ENCODE measurements at regions not wholly inside any gene's neighbourhood (a gene's known extent, or its start where the extent isn't known, plus 50 kb on each side); places are given as distances from the start of the nearest gene placed in this dataset.

DNA sequence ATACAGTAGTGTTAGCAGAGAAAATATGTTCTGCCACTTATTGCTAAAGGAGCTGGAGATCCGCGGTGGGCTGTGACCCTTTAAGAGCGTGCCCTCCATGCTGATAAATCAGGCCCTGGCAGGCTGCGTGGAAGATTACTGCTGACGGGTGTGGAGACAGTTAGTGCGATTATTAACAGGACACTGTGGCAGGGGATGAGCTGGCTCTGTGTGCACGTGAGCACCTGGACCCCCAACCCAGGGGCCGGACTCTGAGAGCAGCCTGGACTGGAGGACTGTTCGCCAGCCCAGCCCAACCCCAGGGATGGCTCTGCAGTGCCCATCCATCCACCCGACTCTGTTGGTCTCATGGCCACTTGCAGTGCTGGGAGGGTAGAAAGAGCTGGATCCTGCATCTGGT lies 162.0 kb downstream of the MELK start:
- Histone ChIP-seq H2BK15ac (ENCODE audit: low read length) (no peak overlapping the region), H3K4me2 (ENCODE audit: insufficient read depth, low read length, poor library complexity, severe bottlenecking) (no peak overlapping the region), H2BK5ac (ENCODE audit: low read length) (no peak overlapping the region), H3K79me1 (ENCODE audit: low read depth, low read length) (no peaks in the 10 kb centered on the region), H2AK5ac (ENCODE audit: low read depth, low read length) (no peak overlapping the region), H2AFZ (ENCODE audit: low read length) (no peak overlapping the region), H3K27me3 (ENCODE audit: control insufficient read depth in 3 of 3, insufficient read depth in 3 of 3, low read depth in 1 of 3, low read length in 3 of 3) (peaks cover 0 to 31% (median 0%) of the 10 kb centered on the region in 3 experiments), H3K23ac (ENCODE audit: low read depth, low read length, poor library complexity) (no peak overlapping the region), H3K18ac (ENCODE audit: low read length) (no peak overlapping the region), H3K27ac (replicated peaks; ENCODE audit: low read length) (no peak overlapping the region), H3K4me1 (ENCODE audit: control insufficient read depth in 2 of 2, insufficient read depth in 1 of 2, low read depth in 1 of 2, low read length in 2 of 2) (peaks cover 0 to 2% of the 10 kb centered on the region in 2 donors), H3K36me3 (replicated peaks in 1 of 2; ENCODE audit: control insufficient read depth in 2 of 2, insufficient read depth in 2 of 2, low read length in 2 of 2) (no peaks in the 10 kb centered on the region), H3K9me3 (replicated peaks in 1 of 2; ENCODE audit: control insufficient read depth in 2 of 2, insufficient read depth in 1 of 2, low read depth in 1 of 2, low read length in 2 of 2) (no peaks in the 10 kb centered on the region), H3K14ac (ENCODE audit: low read length) (no peak overlapping the region), H2BK120ac (ENCODE audit: low read depth, low read length) (no peak overlapping the region), H4K8ac (ENCODE audit: low read depth, low read length) (no peak overlapping the region), H3K4ac (ENCODE audit: low read length) (no peak overlapping the region), H2BK12ac (ENCODE audit: low read length) (no peak overlapping the region), H3K9ac (ENCODE audit: low read depth, low read length, poor library complexity) (no peak overlapping the region), H3K4me3 (ENCODE audit: low read length in 2 of 2) (no peak overlapping the region), H4K91ac (ENCODE audit: low read depth, low read length, poor library complexity) (no peak overlapping the region)
- WGBS, 2 donors (ENCODE audit: extremely low coverage in 2 of 2, insufficient read length in 2 of 2, insufficient replicate concordance in 1 of 2): no CpG with 5 or more reads among the region's 10 CpGs
- no peak for DNase-seq (ENCODE audit: low spot score)

DNA sequence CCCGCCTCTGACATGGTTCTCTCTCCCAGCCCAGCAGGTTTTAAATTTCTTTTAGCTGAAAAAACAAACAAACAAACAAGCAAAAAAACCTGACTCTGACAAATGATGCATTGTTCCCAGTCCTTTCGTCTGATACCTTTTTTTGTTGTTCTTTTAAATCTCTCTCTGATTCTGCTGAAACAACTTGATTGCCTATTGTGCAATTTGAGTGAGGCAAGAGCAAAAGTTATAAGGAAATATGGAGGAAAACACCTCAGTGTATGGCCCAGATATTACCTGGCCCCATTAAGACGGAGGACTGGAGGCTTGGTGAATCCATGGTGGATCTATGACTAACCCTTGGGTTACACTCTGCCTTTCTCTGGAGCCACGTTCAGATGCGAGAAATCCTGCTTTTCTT lies 164.0 kb downstream of the MELK start:
- no peak overlapping the region for H2AFZ ChIP-seq (ENCODE audit: low read length)
- H3K27me3 ChIP-seq (ENCODE audit: control insufficient read depth in 3 of 3, insufficient read depth in 3 of 3, low read depth in 1 of 3, low read length in 3 of 3): peaks cover 0 to 48% (median 2%) of the 10 kb centered on the region in 3 experiments
- H2BK120ac ChIP-seq (ENCODE audit: low read depth, low read length): no peak overlapping the region
- no peak overlapping the region for H3K4me3 ChIP-seq (ENCODE audit: low read length in 2 of 2)
- no peaks in the 10 kb centered on the region for H3K79me1 ChIP-seq (ENCODE audit: low read depth, low read length)
- WGBS, 2 donors (ENCODE audit: extremely low coverage in 2 of 2, insufficient read length in 2 of 2, insufficient replicate concordance in 1 of 2): no CpG with 5 or more reads among the region's 5 CpGs
- no peak overlapping the region for H4K8ac ChIP-seq (ENCODE audit: low read depth, low read length)
- no peak overlapping the region for H3K14ac ChIP-seq (ENCODE audit: low read length)
- no peak overlapping the region for H2BK12ac ChIP-seq (ENCODE audit: low read length)
- H4K91ac ChIP-seq (ENCODE audit: low read depth, low read length, poor library complexity): no peak overlapping the region
- no peaks in the 10 kb centered on the region for H3K36me3 ChIP-seq (replicated peaks in 1 of 2; ENCODE audit: control insufficient read depth in 2 of 2, insufficient read depth in 2 of 2, low read length in 2 of 2)
- H3K9ac ChIP-seq (ENCODE audit: low read depth, low read length, poor library complexity): no peak overlapping the region
- no peaks in the 10 kb centered on the region for H3K9me3 ChIP-seq (replicated peaks in 1 of 2; ENCODE audit: control insufficient read depth in 2 of 2, insufficient read depth in 1 of 2, low read depth in 1 of 2, low read length in 2 of 2)
- H3K4ac ChIP-seq (ENCODE audit: low read length): no peak overlapping the region
- peaks cover 0 to 2% of the 10 kb centered on the region in 2 donors for H3K4me1 ChIP-seq (ENCODE audit: control insufficient read depth in 2 of 2, insufficient read depth in 1 of 2, low read depth in 1 of 2, low read length in 2 of 2)
- H3K18ac ChIP-seq (ENCODE audit: low read length): no peak overlapping the region
- no peak overlapping the region for H2BK15ac ChIP-seq (ENCODE audit: low read length)
- no peak overlapping the region for H3K23ac ChIP-seq (ENCODE audit: low read depth, low read length, poor library complexity)
- no peak overlapping the region for H2AK5ac ChIP-seq (ENCODE audit: low read depth, low read length)
- no peak overlapping the region for H2BK5ac ChIP-seq (ENCODE audit: low read length)
- no peak overlapping the region for H3K27ac ChIP-seq (replicated peaks; ENCODE audit: low read length)
- H3K4me2 ChIP-seq (ENCODE audit: insufficient read depth, low read length, poor library complexity, severe bottlenecking): no peak overlapping the region
- no peak for DNase-seq (ENCODE audit: low spot score)

- H3K9me3 ChIP-seq (replicated peaks in 1 of 2; ENCODE audit: control insufficient read depth in 2 of 2, insufficient read depth in 1 of 2, low read depth in 1 of 2, low read length in 2 of 2): no peaks in the 10 kb centered on the region
- no peak overlapping the region for H2BK5ac ChIP-seq (ENCODE audit: low read length)
- no peak overlapping the region for H3K18ac ChIP-seq (ENCODE audit: low read length)
- H2AFZ ChIP-seq (ENCODE audit: low read length): no peak overlapping the region
- no peak overlapping the region for H3K4me2 ChIP-seq (ENCODE audit: insufficient read depth, low read length, poor library complexity, severe bottlenecking)
- H3K27ac ChIP-seq (replicated peaks; ENCODE audit: low read length): no peak overlapping the region
- no peaks in the 10 kb centered on the region for H3K36me3 ChIP-seq (replicated peaks in 1 of 2; ENCODE audit: control insufficient read depth in 2 of 2, insufficient read depth in 2 of 2, low read length in 2 of 2)
- H3K4me3 ChIP-seq (ENCODE audit: low read length in 2 of 2): no peak overlapping the region
- no peak overlapping the region for H3K4ac ChIP-seq (ENCODE audit: low read length)
- H3K14ac ChIP-seq (ENCODE audit: low read length): no peak overlapping the region
- no peak overlapping the region for H2AK5ac ChIP-seq (ENCODE audit: low read depth, low read length)
- no peak overlapping the region for H3K23ac ChIP-seq (ENCODE audit: low read depth, low read length, poor library complexity)
- H3K27me3 ChIP-seq (ENCODE audit: control insufficient read depth in 3 of 3, insufficient read depth in 3 of 3, low read depth in 1 of 3, low read length in 3 of 3): peaks cover 0 to 60% (median 2%) of the 10 kb centered on the region in 3 experiments
- no peaks in the 10 kb centered on the region for H3K79me1 ChIP-seq (ENCODE audit: low read depth, low read length)
- H4K91ac ChIP-seq (ENCODE audit: low read depth, low read length, poor library complexity): no peak overlapping the region
- H2BK15ac ChIP-seq (ENCODE audit: low read length): no peak overlapping the region
- no peak for DNase-seq (ENCODE audit: low spot score)
- H2BK120ac ChIP-seq (ENCODE audit: low read depth, low read length): no peak overlapping the region
- H3K9ac ChIP-seq (ENCODE audit: low read depth, low read length, poor library complexity): no peak overlapping the region
- WGBS, 2 donors (ENCODE audit: extremely low coverage in 2 of 2, insufficient read length in 2 of 2, insufficient replicate concordance in 1 of 2): no CpG with 5 or more reads among the region's 11 CpGs
- peaks cover 0 to 2% of the 10 kb centered on the region in 2 donors for H3K4me1 ChIP-seq (ENCODE audit: control insufficient read depth in 2 of 2, insufficient read depth in 1 of 2, low read depth in 1 of 2, low read length in 2 of 2)
- H2BK12ac ChIP-seq (ENCODE audit: low read length): no peak overlapping the region
- H4K8ac ChIP-seq (ENCODE audit: low read depth, low read length): no peak overlapping the region
These were observed 165.8 kb downstream of the MELK start for GRCh38 chr9:36738318-36738976.

- Histone ChIP-seq H3K4me3 (ENCODE audit: low read length in 2 of 2) (no peak overlapping the region), H3K23ac (ENCODE audit: low read depth, low read length, poor library complexity) (no peak overlapping the region), H2BK120ac (ENCODE audit: low read depth, low read length) (no peak overlapping the region), H4K91ac (ENCODE audit: low read depth, low read length, poor library complexity) (no peak overlapping the region), H2BK15ac (ENCODE audit: low read length) (no peak overlapping the region), H2AFZ (ENCODE audit: low read length) (peak overlapping the region; percentile 68), H3K14ac (ENCODE audit: low read length) (no peak overlapping the region), H3K18ac (ENCODE audit: low read length) (no peak overlapping the region), H3K27ac (replicated peaks; ENCODE audit: low read length) (no peak overlapping the region), H3K79me1 (ENCODE audit: low read depth, low read length) (no peaks in the 10 kb centered on the region), H3K4me1 (ENCODE audit: control insufficient read depth in 2 of 2, insufficient read depth in 1 of 2, low read depth in 1 of 2, low read length in 2 of 2) (peaks cover 0 to 2% of the 10 kb centered on the region in 2 donors), H3K4me2 (ENCODE audit: insufficient read depth, low read length, poor library complexity, severe bottlenecking) (no peak overlapping the region), H3K9ac (ENCODE audit: low read depth, low read length, poor library complexity) (no peak overlapping the region), H3K9me3 (replicated peaks in 1 of 2; ENCODE audit: control insufficient read depth in 2 of 2, insufficient read depth in 1 of 2, low read depth in 1 of 2, low read length in 2 of 2) (no peaks in the 10 kb centered on the region), H4K8ac (ENCODE audit: low read depth, low read length) (no peak overlapping the region), H2AK5ac (ENCODE audit: low read depth, low read length) (no peak overlapping the region), H3K27me3 (ENCODE audit: control insufficient read depth in 3 of 3, insufficient read depth in 3 of 3, low read depth in 1 of 3, low read length in 3 of 3) (peaks cover 0 to 60% (median 2%) of the 10 kb centered on the region in 3 experiments), H3K4ac (ENCODE audit: low read length) (no peak overlapping the region), H2BK5ac (ENCODE audit: low read length) (no peak overlapping the region), H2BK12ac (ENCODE audit: low read length) (no peak overlapping the region), H3K36me3 (replicated peaks in 1 of 2; ENCODE audit: control insufficient read depth in 2 of 2, insufficient read depth in 2 of 2, low read length in 2 of 2) (no peaks in the 10 kb centered on the region)
- DNase-seq (ENCODE audit: low spot score): no peak
- WGBS, 2 donors (ENCODE audit: extremely low coverage in 2 of 2, insufficient read length in 2 of 2, insufficient replicate concordance in 1 of 2): no CpG with 5 or more reads among the region's 47 CpGs
These were observed 166.8 kb downstream of the MELK start for GRCh38 chr9:36739373-36740116.
